UCSD-AML1 (cell line): ENCODE measurements at regions not wholly inside any gene's neighbourhood (a gene's known extent, or its start where the extent isn't known, plus 50 kb on each side); places are given as distances from the start of the nearest gene placed in this dataset.
"Not testable (repeated sequence)": the region's sequence is repeated elsewhere in the genome, so short reads cannot be mapped to it uniquely, and the experiment has no call there.

Source experiments
- DNase-seq: peaks from one replicate; lab custom pipeline; 2025; ENCODE audit not compliant: unreplicated experiment; lab: John Stamatoyannopoulos, UW

GRCh38 chr6:135701426-135701825, 150.1 kb upstream of the PDE7B start:
- DNase-seq, result no peak

GRCh38 chr6:135703007-135703406, 148.5 kb upstream of the PDE7B start:
- DNase-seq, result no peak

DNA sequence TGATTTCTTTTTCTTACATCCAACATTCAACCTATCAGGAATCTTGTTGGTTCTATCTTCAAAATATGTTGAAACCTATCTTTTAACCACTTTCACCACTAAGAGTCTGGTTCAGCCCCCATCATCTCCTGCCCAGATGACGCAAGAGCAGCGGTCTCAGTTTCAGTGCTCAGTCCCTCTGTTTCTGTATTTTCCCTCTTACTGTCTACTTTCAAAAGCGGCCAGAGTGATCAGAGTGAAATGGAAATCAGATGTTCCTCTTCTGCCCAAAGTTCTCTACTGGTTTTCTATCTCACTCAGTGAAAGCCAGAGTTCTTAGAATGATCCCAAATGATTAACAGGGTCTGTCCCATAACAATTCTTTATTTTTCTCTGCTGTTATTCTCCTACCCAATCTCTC, 147.9 kb upstream of the PDE7B start:
- DNase-seq, result no peak

- DNase-seq, result no peak
Observed at GRCh38 chr6:135707426-135707825, 144.1 kb upstream of the PDE7B start.

- no peak for DNase-seq
Observed at GRCh38 chr6:135710042-135710441, 141.5 kb upstream of the PDE7B start.

- DNase-seq, result no peak
Observed at GRCh38 chr6:135722190-135722589, 129.3 kb upstream of the PDE7B start.

DNA sequence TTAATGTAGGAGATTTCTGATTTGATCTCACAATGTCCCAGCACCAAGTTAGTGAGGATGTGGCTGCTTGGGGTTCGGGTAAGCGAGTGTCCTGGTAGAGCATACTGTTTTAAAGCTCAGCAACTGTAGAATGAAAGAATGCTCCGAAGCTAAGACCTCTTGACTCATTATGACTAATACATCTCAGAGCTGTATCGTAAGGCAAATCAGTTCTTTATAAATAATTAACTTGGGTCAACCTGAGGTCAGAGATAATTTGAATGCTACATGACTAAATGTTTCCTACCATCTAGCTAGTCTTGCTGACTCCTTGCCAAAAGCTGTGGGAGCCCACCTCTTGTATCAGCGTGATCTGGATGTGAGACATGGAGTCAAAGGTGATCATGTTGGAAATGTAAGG, 128.8 kb upstream of the PDE7B start:
- no peak for DNase-seq

GRCh38 chr6:135728589-135728988, 122.9 kb upstream of the PDE7B start:
- DNase-seq, result no peak

- DNase-seq, result no peak
Observed at GRCh38 chr6:135731116-135731515, 120.4 kb upstream of the PDE7B start.

GRCh38 chr6:135736351-135736750, 115.2 kb upstream of the PDE7B start:
- not testable (repeated sequence) for DNase-seq

GRCh38 chr6:135738636-135739035, 112.9 kb upstream of the PDE7B start:
- DNase-seq, result no peak

GRCh38 chr6:135739288-135739687, 112.2 kb upstream of the PDE7B start:
- DNase-seq, result no peak

DNA sequence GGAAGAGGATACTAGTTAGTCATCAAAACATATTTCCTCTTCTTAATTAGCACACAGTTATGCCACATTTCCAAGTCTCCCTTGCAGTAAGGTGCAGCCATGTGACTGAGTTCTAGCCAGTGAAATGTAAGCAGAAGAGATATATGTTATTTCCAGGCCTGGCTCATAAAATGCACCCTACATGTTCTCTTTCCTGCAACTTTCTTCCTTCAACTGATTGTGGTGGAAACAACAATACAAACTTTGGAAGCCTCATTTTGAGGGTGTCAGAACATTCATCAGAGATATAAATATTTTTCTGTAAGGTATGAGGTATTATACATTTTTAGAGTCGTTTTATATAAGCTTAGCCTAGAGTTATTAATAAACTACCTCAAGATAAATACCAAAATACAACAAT, 110.9 kb upstream of the PDE7B start:
- DNase-seq, result no peak

GRCh38 chr6:135743476-135743875, 108.0 kb upstream of the PDE7B start:
- no peak for DNase-seq

GRCh38 chr6:135748189-135748588, 103.3 kb upstream of the PDE7B start:
- no peak for DNase-seq

- no peak for DNase-seq
Observed at GRCh38 chr6:135750081-135750480, 101.4 kb upstream of the PDE7B start.

DNA sequence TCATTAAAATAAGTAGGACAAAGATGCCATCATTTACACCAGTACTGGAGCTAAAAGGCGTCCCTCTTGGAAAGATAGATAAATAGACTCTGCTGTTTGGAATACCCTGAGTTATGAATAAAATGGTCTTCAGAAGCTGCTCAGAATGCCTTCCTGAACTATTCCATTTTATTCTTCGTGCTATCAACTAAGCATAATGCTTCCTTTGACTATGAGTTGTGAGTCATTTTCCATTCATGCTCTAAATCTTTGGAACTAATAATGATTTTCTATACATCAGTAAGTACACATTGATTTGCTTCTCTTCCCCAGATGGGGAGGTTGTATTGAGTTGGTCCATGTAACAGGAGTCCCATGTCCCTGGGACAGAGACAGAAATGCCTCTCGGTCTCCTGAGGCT, 98.3 kb upstream of the PDE7B start:
- DNase-seq, result no peak

GRCh38 chr6:135759831-135760230, 91.7 kb upstream of the PDE7B start:
- DNase-seq, result no peak

DNA sequence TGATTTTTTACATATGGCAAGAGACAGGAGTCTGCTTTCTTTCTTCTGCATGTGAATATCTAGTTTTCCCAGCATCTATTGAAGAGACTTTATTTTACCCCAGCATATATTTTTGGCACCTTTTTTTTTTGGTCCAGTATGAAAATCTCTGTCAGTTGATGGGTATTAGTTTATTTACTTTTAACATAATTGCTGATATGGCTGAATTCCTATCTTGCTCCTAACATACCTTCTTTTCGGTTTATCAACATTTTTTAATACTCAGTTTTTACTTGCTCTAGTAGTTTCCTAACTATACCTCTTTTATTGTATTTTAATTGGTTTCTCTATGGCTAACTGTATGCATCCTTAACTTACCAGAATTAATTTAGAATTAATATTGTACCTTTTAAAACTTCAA, 77.5 kb upstream of the PDE7B start:
- DNase-seq, result no peak

DNA sequence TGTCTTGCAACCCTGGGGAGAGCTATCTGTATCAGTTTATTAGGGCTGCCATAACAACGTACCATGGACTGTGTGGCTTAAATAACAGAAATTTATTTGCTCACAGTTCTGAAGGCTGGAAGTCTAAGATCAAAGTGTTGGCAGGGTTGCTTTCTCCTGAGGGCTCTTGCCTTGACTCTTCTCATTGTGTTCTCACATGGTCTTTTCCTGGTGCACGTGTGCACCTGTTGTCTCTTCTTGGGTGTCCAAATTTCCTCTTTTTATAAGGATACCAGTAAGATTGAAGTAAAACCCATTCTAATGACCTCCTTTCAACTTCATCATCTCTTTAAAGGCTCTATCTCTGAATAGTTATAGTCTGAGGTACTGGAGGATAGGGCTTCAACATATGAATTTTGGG, 72.3 kb upstream of the PDE7B start:
- DNase-seq, result no peak

GRCh38 chr6:135780326-135780725, 71.2 kb upstream of the PDE7B start:
- DNase-seq, result no peak

DNA sequence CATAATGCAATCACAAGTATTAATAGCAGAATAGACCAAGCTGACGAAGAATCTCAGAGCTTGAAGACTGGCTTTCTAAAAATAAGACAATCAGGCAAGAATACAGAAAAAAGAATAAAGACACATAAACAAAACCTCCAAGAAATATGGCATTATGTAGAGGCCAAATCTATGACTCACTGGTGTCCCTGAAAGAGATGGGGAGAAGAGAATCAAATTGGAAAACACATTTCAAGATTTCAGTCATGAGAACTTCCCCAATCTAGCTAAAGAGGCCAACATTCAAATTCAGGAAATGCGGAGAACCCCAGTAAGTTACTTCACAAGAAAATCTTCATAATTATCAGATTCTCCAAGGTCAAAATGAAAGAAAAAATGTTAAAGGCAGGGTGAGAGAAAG, 69.0 kb upstream of the PDE7B start:
- DNase-seq, result no peak

GRCh38 chr6:135784507-135784906, 67.0 kb upstream of the PDE7B start:
- no peak for DNase-seq
